HG02588 (cell line): ENCODE measurements at regions not wholly inside any gene's neighbourhood (a gene's known extent, or its start where the extent isn't known, plus 50 kb on each side); places are given as distances from the start of the nearest gene placed in this dataset.

Experiments
- ATAC-seq: cut with Tn5 transposase; IDR thresholded peaks from one replicate; pipeline ENCODE4 v1.9.1; 2021; ENCODE audit warnings: mild to moderate bottlenecking, moderate library complexity; ENCODE audit not compliant: unreplicated experiment

GRCh38 chr21:41596241-41596925 lies 88.4 kb upstream of the TMPRSS2 start:
- no peak for ATAC-seq

GRCh38 chr21:41594268-41594667 lies 86.3 kb upstream of the TMPRSS2 start:
- no peak for ATAC-seq

- no peak for ATAC-seq
Measured at GRCh38 chr21:41593760-41594138, 85.8 kb upstream of the TMPRSS2 start.

GRCh38 chr21:41593051-41593759 lies 85.2 kb upstream of the TMPRSS2 start:
- ATAC-seq = no peak

- ATAC-seq = no peak
Measured at GRCh38 chr21:41589620-41590175, 81.7 kb upstream of the TMPRSS2 start.

GRCh38 chr21:41589131-41589530 lies 81.2 kb upstream of the TMPRSS2 start:
- no peak for ATAC-seq

- no peak for ATAC-seq
Measured at GRCh38 chr21:41585199-41585994, 77.4 kb upstream of the TMPRSS2 start.

- no peak for ATAC-seq
Measured at GRCh38 chr21:41584603-41585176, 76.7 kb upstream of the TMPRSS2 start.

GRCh38 chr21:41583274-41583790 lies 75.4 kb upstream of the TMPRSS2 start:
- no peak for ATAC-seq

GRCh38 chr21:41582866-41583265 lies 74.9 kb upstream of the TMPRSS2 start:
- ATAC-seq = no peak

- ATAC-seq = no peak
Measured at GRCh38 chr21:41582298-41582840, 74.4 kb upstream of the TMPRSS2 start.

GRCh38 chr21:41581592-41582228 lies 73.8 kb upstream of the TMPRSS2 start:
- no peak for ATAC-seq

- ATAC-seq = no peak
Measured at GRCh38 chr21:41580758-41581554, 73.0 kb upstream of the TMPRSS2 start.

GRCh38 chr21:41579692-41580091 lies 71.7 kb upstream of the TMPRSS2 start:
- ATAC-seq = no peak

GRCh38 chr21:41578716-41579115 lies 70.8 kb upstream of the TMPRSS2 start:
- no peak for ATAC-seq

- ATAC-seq = no peak
Measured at GRCh38 chr21:41578083-41578482, 70.1 kb upstream of the TMPRSS2 start.

- ATAC-seq = no peak
Measured at GRCh38 chr21:41576013-41576615, 68.2 kb upstream of the TMPRSS2 start.

- no peak for ATAC-seq
Measured at GRCh38 chr21:41573902-41574690, 66.1 kb upstream of the TMPRSS2 start.
